Stimulated activated CD8-positive, alpha-beta memory T cell treated with anti-CD3 and anti-CD28 coated beads, Interleukin-15, amount 100 ng/mL, for 48 hours (primary cell): ENCODE measurements at regions not wholly inside any gene's neighbourhood (a gene's known extent, or its start where the extent isn't known, plus 50 kb on each side); places are given as distances from the start of the nearest gene placed in this dataset.
"Not testable (repeated sequence)": the region's sequence is repeated elsewhere in the genome, so short reads cannot be mapped to it uniquely, and the experiment has no call there.

Experiments used
- DNase-seq, 2 donors: peaks; one replicate each; pipeline ENCODE4 v3.0.0-alpha.2; 2020; ENCODE audit warnings: low read depth in 2 of 2

GRCh38 chr5:36390640-36391039, 88.9 kb upstream of the RANBP3L start:
- DNase-seq = no peak

GRCh38 chr5:36392186-36392585, 90.5 kb upstream of the RANBP3L start:
- no peak for DNase-seq

GRCh38 chr5:36392818-36393217, 91.1 kb upstream of the RANBP3L start:
- no peak for DNase-seq

- DNase-seq = no peak
These were observed 92.1 kb upstream of the RANBP3L start for GRCh38 chr5:36393656-36394428.

GRCh38 chr5:36395260-36395659, 93.6 kb upstream of the RANBP3L start:
- DNase-seq = no peak

GRCh38 chr5:36395947-36396346, 94.2 kb upstream of the RANBP3L start:
- DNase-seq = not testable (repeated sequence)

- no peak for DNase-seq
These were observed 94.9 kb upstream of the RANBP3L start for GRCh38 chr5:36396640-36397039.

- no peak for DNase-seq
These were observed 96.3 kb upstream of the RANBP3L start for GRCh38 chr5:36397901-36398536.

GRCh38 chr5:36402512-36402906, 100.8 kb upstream of the RANBP3L start:
- DNase-seq = no peak

GRCh38 chr5:36403632-36404311, 102.1 kb upstream of the RANBP3L start:
- no peak for DNase-seq

GRCh38 chr5:36406023-36406422, 104.3 kb upstream of the RANBP3L start:
- DNase-seq = no peak

- no peak for DNase-seq
These were observed 105.7 kb upstream of the RANBP3L start for GRCh38 chr5:36407396-36407795.

- not testable (repeated sequence) for DNase-seq
These were observed 108.0 kb upstream of the RANBP3L start for GRCh38 chr5:36409711-36410110.

GRCh38 chr5:36410672-36411071, 109.0 kb upstream of the RANBP3L start:
- DNase-seq = not testable (repeated sequence)

GRCh38 chr5:36414869-36415282, 113.2 kb upstream of the RANBP3L start:
- no peak for DNase-seq

GRCh38 chr5:36416605-36417004, 114.9 kb upstream of the RANBP3L start:
- DNase-seq = no peak

- DNase-seq = no peak
These were observed 115.5 kb upstream of the RANBP3L start for GRCh38 chr5:36417221-36417620.

GRCh38 chr5:36417668-36418067, 116.0 kb upstream of the RANBP3L start:
- no peak for DNase-seq

GRCh38 chr5:36418152-36418979, 116.7 kb upstream of the RANBP3L start:
- DNase-seq = no peak

- DNase-seq = no peak
These were observed 119.6 kb upstream of the RANBP3L start for GRCh38 chr5:36421256-36421655.

GRCh38 chr5:36422952-36423351, 121.2 kb upstream of the RANBP3L start:
- no peak for DNase-seq
